Bronchial epithelial cell (primary cell): ENCODE measurements at regions not wholly inside any gene's neighbourhood (a gene's known extent, or its start where the extent isn't known, plus 50 kb on each side); places are given as distances from the start of the nearest gene placed in this dataset.
A peak's percentile ranks its signal among the peaks of the same experiment; 100 is the strongest.

Experiments used
- DNase-seq: peaks from one replicate; pipeline ENCODE4 v3.0.0-alpha.2; 2010; ENCODE audit warnings: low read depth
- FAIRE-seq: peaks from 2 replicates; lab custom pipeline; 2011; peaks lifted over from hg19 to GRCh38; lab: Jason Lieb, UNC
- H3K27me3 ChIP-seq: 2 replicates; pipeline ENCODE4 v1.5.1; 2011; ENCODE audit warnings: low read length; ENCODE audit not compliant: control insufficient read depth, insufficient read depth
- H3K36me3 ChIP-seq: 2 replicates; pipeline ENCODE4 v1.5.1; 2011; ENCODE audit warnings: low read length; ENCODE audit not compliant: control insufficient read depth, insufficient read depth
- H3K4me3 ChIP-seq: 2 replicates; pipeline ENCODE4 v1.5.1; 2011; ENCODE audit warnings: mild to moderate bottlenecking, low read depth, low read length, control low read depth
- TF ChIP-seq, protein P1 (sequence below): IDR thresholded peaks from 2 replicates; pipeline ENCODE4 v1.5.1; 2011; ENCODE audit warnings: mild to moderate bottlenecking, moderate library complexity, low read length, control low read depth, inconsistent platforms; ENCODE audit not compliant: insufficient read depth, severe bottlenecking

DNA sequence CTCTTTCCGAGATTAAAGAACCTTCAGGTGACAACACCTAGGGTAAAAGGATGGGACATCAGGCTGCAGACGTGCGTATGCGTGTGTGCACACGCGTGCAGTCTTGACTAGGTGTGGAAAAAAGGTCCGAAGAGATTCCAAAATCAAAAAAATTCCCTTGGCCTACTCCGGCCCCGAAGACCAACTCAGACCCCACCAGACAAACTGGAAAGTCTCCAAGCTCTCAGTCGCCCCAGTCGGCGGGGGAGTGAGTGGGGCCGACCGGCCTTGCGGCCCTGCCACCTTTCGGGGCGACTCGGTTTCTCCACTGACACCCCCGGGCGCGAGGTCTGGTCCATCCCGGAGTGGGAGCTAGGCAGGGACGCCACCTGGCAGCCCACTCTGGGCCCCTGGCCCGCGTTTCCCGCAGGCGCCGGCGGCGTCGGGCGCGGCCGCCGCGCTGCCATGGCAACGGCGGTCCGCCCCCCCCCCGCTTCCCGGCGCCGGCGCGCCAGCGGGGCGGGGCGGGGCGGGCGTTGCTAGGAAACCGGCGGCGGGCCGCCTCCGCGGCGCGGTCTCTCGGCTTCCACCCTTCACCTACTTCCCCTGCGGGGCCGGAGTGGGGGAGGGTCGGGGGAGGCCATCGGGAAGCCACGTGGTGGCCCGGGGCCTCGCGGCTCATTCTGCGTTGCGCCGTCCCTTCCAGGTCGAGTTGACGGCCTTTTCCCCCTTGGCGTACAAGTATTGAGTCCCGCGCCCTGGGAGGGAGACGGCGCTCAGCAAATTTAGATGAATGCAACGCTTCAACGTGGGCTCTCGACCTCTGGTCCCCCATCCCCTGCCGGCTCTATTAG, 253.1 kb downstream of the EFCAB11 start:
- no peak for FAIRE-seq
- peak; percentile 28 for DNase-seq

DNA sequence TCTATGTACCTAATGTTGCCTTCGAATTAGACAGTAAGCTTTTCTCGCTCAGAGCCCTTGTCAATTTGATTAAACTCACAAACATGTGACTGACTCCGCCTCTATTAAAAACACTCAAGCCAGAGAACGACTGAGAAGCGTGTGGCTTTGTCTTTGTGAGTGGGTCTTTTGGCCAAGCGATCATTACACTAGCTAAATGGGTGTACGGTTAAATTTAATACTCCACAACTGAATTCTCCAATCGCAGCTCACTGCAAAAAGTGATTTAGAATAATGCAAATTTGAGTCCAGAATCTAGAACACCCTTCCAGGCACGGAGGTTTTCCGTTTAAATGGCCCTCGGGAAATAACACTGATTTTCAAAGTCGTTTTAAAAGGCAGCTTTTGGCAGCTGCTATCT, 253.7 kb downstream of the EFCAB11 start:
- no peaks in the 10 kb centered on the region for H3K27me3 ChIP-seq
- peak overlapping the region; percentile 52 for H3K4me3 ChIP-seq
- no peak for FAIRE-seq
- TF ChIP-seq, protein P1, sequence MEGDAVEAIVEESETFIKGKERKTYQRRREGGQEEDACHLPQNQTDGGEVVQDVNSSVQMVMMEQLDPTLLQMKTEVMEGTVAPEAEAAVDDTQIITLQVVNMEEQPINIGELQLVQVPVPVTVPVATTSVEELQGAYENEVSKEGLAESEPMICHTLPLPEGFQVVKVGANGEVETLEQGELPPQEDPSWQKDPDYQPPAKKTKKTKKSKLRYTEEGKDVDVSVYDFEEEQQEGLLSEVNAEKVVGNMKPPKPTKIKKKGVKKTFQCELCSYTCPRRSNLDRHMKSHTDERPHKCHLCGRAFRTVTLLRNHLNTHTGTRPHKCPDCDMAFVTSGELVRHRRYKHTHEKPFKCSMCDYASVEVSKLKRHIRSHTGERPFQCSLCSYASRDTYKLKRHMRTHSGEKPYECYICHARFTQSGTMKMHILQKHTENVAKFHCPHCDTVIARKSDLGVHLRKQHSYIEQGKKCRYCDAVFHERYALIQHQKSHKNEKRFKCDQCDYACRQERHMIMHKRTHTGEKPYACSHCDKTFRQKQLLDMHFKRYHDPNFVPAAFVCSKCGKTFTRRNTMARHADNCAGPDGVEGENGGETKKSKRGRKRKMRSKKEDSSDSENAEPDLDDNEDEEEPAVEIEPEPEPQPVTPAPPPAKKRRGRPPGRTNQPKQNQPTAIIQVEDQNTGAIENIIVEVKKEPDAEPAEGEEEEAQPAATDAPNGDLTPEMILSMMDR, result no peak
- no peaks in the 10 kb centered on the region for H3K36me3 ChIP-seq
- no peak for DNase-seq

More for the DNA sequence above, 253.1 kb downstream of the EFCAB11 start:
- Histone ChIP-seq H3K27me3 (no peaks in the 10 kb centered on the region), H3K4me3 (peak overlapping the region; percentile 52), H3K36me3 (no peaks in the 10 kb centered on the region)
- TF ChIP-seq, protein P1, result no peak

DNA sequence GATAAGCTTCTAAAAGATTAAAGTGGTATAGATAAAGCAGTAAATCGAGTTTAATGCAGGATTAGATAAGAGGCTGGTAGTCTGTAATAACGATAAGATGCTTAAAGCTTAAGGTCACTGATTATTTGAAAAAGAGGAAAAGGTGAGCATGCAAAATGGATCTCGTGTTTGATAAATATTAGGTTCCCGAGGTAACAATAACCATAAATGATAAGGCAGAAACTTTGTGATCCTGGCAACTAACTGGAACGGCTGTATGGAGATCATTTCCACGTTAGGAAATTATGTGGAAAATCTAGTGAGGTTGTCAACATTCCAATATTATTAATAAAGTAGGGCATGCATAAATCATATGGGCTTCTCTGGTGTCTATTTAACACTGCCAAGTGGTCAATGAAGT, 255.5 kb downstream of the EFCAB11 start:
- Histone ChIP-seq H3K36me3 (no peaks in the 10 kb centered on the region), H3K4me3 (no peak overlapping the region), H3K27me3 (no peaks in the 10 kb centered on the region)
- FAIRE-seq (no peak), DNase-seq (no peak)
- TF ChIP-seq, protein P1, result no peak

GRCh38 chr14:89697281-89698060, 257.1 kb downstream of the EFCAB11 start:
- DNase-seq (no peak), FAIRE-seq (peak; percentile 72)
- Histone ChIP-seq H3K36me3 (no peaks in the 10 kb centered on the region), H3K4me3 (no peak overlapping the region), H3K27me3 (no peaks in the 10 kb centered on the region)
- TF ChIP-seq, protein P1, result no peak

DNA sequence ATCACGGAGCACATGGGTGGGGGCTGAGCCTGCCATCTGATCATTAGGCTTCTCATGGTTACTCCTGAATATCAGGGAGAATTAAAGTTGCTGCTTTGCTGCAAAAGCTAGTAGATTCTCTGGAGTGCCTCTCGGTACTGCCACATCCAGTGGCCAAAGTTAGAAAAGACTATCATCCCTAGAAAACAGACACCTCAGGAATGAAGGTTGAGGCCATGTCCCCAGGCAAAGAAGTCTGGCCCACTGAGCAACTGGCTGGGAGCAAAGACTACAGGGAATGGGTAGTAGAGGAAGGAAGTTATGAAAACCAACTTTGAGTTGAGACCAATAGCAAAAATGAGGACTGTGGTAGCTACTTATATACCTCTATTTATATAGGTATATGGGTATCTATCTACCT, 258.7 kb downstream of the EFCAB11 start:
- Histone ChIP-seq H3K4me3 (no peak overlapping the region), H3K27me3 (no peaks in the 10 kb centered on the region), H3K36me3 (no peaks in the 10 kb centered on the region)
- DNase-seq, result no peak
- no peak for FAIRE-seq
- TF ChIP-seq, protein P1, result no peak
